ENCODE measurements at regions not wholly inside any gene's neighbourhood (a gene's known extent, or its start where the extent isn't known, plus 50 kb on each side); places are given as distances from the start of the nearest gene placed in this dataset.
"Not testable (repeated sequence)": the region's sequence is repeated elsewhere in the genome, so short reads cannot be mapped to it uniquely, and the experiment has no call there.

- TF ChIP-seq CTCF (IDR thresholded peaks at IDR 0.05; ENCODE audit: borderline replicate concordance, insufficient read depth, low read depth, low read length), result no peak
Observed at GRCh38 chr2:186347472-186347871, 138.6 kb upstream of the ZC3H15 start.

GRCh38 chr2:186348200-186348599 lies 137.9 kb upstream of the ZC3H15 start:
- H3K4me3 ChIP-seq (ENCODE audit: low read depth, low read length), result no peak overlapping the region
- no peak for TF ChIP-seq CTCF (IDR thresholded peaks at IDR 0.05; ENCODE audit: borderline replicate concordance, insufficient read depth, low read depth, low read length)

More at GRCh38 chr2:186347472-186347871, 138.6 kb upstream of the ZC3H15 start:
- H3K4me3 ChIP-seq (ENCODE audit: low read depth, low read length), result no peak overlapping the region

- no peak for TF ChIP-seq CTCF (IDR thresholded peaks at IDR 0.05; ENCODE audit: borderline replicate concordance, insufficient read depth, low read depth, low read length)
- H3K4me3 ChIP-seq (ENCODE audit: low read depth, low read length), result no peak overlapping the region
Observed at GRCh38 chr2:186349508-186349907, 136.6 kb upstream of the ZC3H15 start.

GRCh38 chr2:186354160-186354559 lies 131.9 kb upstream of the ZC3H15 start:
- H3K4me3 ChIP-seq (ENCODE audit: low read depth, low read length), result not testable (repeated sequence)

GRCh38 chr2:186365406-186365805 lies 120.7 kb upstream of the ZC3H15 start:
- no peak for TF ChIP-seq CTCF (IDR thresholded peaks at IDR 0.05; ENCODE audit: borderline replicate concordance, insufficient read depth, low read depth, low read length)
- H3K4me3 ChIP-seq (ENCODE audit: low read depth, low read length), result no peak overlapping the region

GRCh38 chr2:186379052-186379451 lies 107.0 kb upstream of the ZC3H15 start:
- TF ChIP-seq CTCF (IDR thresholded peaks at IDR 0.05; ENCODE audit: borderline replicate concordance, insufficient read depth, low read depth, low read length), result no peak
- H3K4me3 ChIP-seq (ENCODE audit: low read depth, low read length), result no peak overlapping the region

GRCh38 chr2:186380805-186381204 lies 105.3 kb upstream of the ZC3H15 start:
- no peak overlapping the region for H3K4me3 ChIP-seq (ENCODE audit: low read depth, low read length)

More at GRCh38 chr2:186380805-186381204, 105.3 kb upstream of the ZC3H15 start:
- no peak for TF ChIP-seq CTCF (IDR thresholded peaks at IDR 0.05; ENCODE audit: borderline replicate concordance, insufficient read depth, low read depth, low read length)
